Ishikawa (cell line): ENCODE measurements at regions not wholly inside any gene's neighbourhood (a gene's known extent, or its start where the extent isn't known, plus 50 kb on each side); places are given as distances from the start of the nearest gene placed in this dataset.

Experiments used
- EP300 ChIP-seq: IDR thresholded peaks from 2 replicates; pipeline ENCODE4 v1.6.1; 2012; ENCODE audit warnings: borderline replicate concordance
- MAX ChIP-seq: IDR thresholded peaks from 2 replicates; pipeline ENCODE4 v1.6.1; 2012
- TAF1 ChIP-seq: IDR thresholded peaks from 2 replicates; pipeline ENCODE4 v1.6.1; 2012; ENCODE audit warnings: low read depth, mild to moderate bottlenecking
- TEAD4 ChIP-seq: IDR thresholded peaks from 2 replicates; pipeline ENCODE4 v1.6.1; 2012
- YY1 ChIP-seq: IDR thresholded peaks from 2 replicates; pipeline ENCODE4 v1.6.1; 2012; ENCODE audit warnings: low read depth

GRCh38 chr14:87524011-87524410 is 469.0 kb downstream of the GALC start:
- TF ChIP-seq YY1 (no peak), TEAD4 (no peak), EP300 (no peak), TAF1 (no peak), MAX (no peak)
